Fibroblast of lung (primary cell): ENCODE measurements at regions not wholly inside any gene's neighbourhood (a gene's known extent, or its start where the extent isn't known, plus 50 kb on each side); places are given as distances from the start of the nearest gene placed in this dataset.
"Not testable (repeated sequence)": the region's sequence is repeated elsewhere in the genome, so short reads cannot be mapped to it uniquely, and the experiment has no call there.

Experiments used
- EZH2 ChIP-seq: IDR thresholded peaks from 2 replicates; pipeline ENCODE4 v1.5.1; 2012; ENCODE audit warnings: low read length, control low read depth, mild to moderate bottlenecking; ENCODE audit errors: missing control alignments
- TF ChIP-seq, protein P1 (sequence below), 2 donors: IDR thresholded peaks in 1 of 2; conservative IDR thresholded peaks in 1 of 2; 1 replicate in 1 of 2; 2 replicates in 1 of 2; pipeline ENCODE4 v1.5.1; 2011 to 2012; ENCODE audit warnings: low read length in 2 of 2, control low read depth in 1 of 2, inconsistent platforms in 1 of 2, low read depth in 1 of 2, mild to moderate bottlenecking in 1 of 2

DNA sequence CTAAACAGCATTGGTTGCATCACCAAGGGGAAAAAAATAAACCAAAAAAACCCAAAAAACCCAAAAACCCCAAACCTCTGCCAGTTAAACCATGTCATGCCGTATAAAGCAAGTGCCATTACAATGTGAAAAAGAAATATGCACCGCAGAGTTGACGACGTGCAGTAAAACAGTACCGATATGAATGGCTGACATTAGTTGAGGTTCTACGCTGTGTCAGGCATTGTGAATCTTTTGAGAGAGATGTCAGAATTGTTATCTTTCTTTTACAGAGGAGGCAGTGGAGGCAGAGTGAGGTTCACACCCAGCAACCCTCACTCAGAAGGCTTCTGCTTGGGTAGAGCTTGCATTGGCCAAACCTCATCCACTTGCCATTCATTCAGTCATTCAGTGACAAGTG lies 306.5 kb upstream of the PLGLB2 start:
- TF ChIP-seq, protein P1, sequence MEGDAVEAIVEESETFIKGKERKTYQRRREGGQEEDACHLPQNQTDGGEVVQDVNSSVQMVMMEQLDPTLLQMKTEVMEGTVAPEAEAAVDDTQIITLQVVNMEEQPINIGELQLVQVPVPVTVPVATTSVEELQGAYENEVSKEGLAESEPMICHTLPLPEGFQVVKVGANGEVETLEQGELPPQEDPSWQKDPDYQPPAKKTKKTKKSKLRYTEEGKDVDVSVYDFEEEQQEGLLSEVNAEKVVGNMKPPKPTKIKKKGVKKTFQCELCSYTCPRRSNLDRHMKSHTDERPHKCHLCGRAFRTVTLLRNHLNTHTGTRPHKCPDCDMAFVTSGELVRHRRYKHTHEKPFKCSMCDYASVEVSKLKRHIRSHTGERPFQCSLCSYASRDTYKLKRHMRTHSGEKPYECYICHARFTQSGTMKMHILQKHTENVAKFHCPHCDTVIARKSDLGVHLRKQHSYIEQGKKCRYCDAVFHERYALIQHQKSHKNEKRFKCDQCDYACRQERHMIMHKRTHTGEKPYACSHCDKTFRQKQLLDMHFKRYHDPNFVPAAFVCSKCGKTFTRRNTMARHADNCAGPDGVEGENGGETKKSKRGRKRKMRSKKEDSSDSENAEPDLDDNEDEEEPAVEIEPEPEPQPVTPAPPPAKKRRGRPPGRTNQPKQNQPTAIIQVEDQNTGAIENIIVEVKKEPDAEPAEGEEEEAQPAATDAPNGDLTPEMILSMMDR (conservative IDR thresholded peaks at IDR 0.05 in 1 of 2, IDR thresholded peaks at IDR 0.05 in 1 of 2; ENCODE audit: low read depth in 1 of 2, low read length in 2 of 2) = not testable (repeated sequence)
- TF ChIP-seq EZH2 = not testable (repeated sequence)
